ENCODE measurements at regions not wholly inside any gene's neighbourhood (a gene's known extent, or its start where the extent isn't known, plus 50 kb on each side); places are given as distances from the start of the nearest gene placed in this dataset.

GRCh38 chr4:19400820-19401219 is 850.9 kb upstream of the SLIT2 start:
- TF ChIP-seq CTCF (IDR thresholded peaks at IDR 0.05), result no peak
- Mint-ChIP-seq H3K27me3 (ENCODE audit: low read depth in 3 of 3) (no peaks in the 10 kb centered on the region), H3K4me1 (no peaks in the 10 kb centered on the region)

GRCh38 chr4:19399001-19399400 is 852.7 kb upstream of the SLIT2 start:
- Histone ChIP-seq H3K4me1 (ENCODE audit: control insufficient read depth in 1 of 2, insufficient read depth in 2 of 2, low read length in 2 of 2) (no peaks in the 10 kb centered on the region), H3K4me2 (replicated peaks; ENCODE audit: extremely low read depth, low read length, poor library complexity, severe bottlenecking) (no peak overlapping the region), H3K79me2 (ENCODE audit: insufficient read depth, low read length) (no peaks in the 10 kb centered on the region), H4K20me1 (ENCODE audit: insufficient read depth, low read length) (no peaks in the 10 kb centered on the region), H2AFZ (ENCODE audit: insufficient read depth, low read depth, low read length, poor library complexity, severe bottlenecking) (no peak overlapping the region), H3K27me3 (ENCODE audit: control insufficient read depth in 2 of 2, insufficient read depth in 2 of 2, low read length in 2 of 2) (no peaks in the 10 kb centered on the region), H3K36me3 (replicated peaks in 1 of 2; ENCODE audit: control insufficient read depth in 1 of 2, insufficient read depth in 2 of 2, low read length in 2 of 2) (no peaks in the 10 kb centered on the region), H3K4me3 (replicated peaks in 1 of 3; ENCODE audit: low read depth in 2 of 3, low read length in 3 of 3) (no peak overlapping the region), H3K27ac (ENCODE audit: low read depth in 1 of 2, low read length in 2 of 2) (no peak overlapping the region), H3K9me3 (replicated peaks in 1 of 2; ENCODE audit: control insufficient read depth in 1 of 2, insufficient read depth in 1 of 2, low read length in 2 of 2) (peaks cover 0 to 1% of the 10 kb centered on the region in 2 donors), H3K9ac (ENCODE audit: insufficient read depth, low read length, poor library complexity, severe bottlenecking) (no peak overlapping the region)
- DNase-seq, result no peak
- no peak for TF ChIP-seq CTCF (IDR thresholded peaks at IDR 0.05)
- intact Hi-C loops (cut with micrococcal nuclease), result no loop called here
- no peak overlapping the region for H3K27ac Mint-ChIP-seq
- H3K4me3 Mint-ChIP-seq, result no peak overlapping the region
- H3K4me1 Mint-ChIP-seq, result no peaks in the 10 kb centered on the region
- H3K27me3 Mint-ChIP-seq (ENCODE audit: low read depth in 3 of 3), result no peaks in the 10 kb centered on the region
- peaks cover 0 to 4% (median 2%) of the 10 kb centered on the region in 7 donors for H3K9me3 Mint-ChIP-seq
- no peaks in the 10 kb centered on the region for H3K36me3 Mint-ChIP-seq

More at GRCh38 chr4:19400820-19401219, 850.9 kb upstream of the SLIT2 start:
- Histone ChIP-seq H2AFZ (ENCODE audit: insufficient read depth, low read depth, low read length, poor library complexity, severe bottlenecking) (no peak overlapping the region), H3K27me3 (ENCODE audit: control insufficient read depth in 2 of 2, insufficient read depth in 2 of 2, low read length in 2 of 2) (no peaks in the 10 kb centered on the region), H3K79me2 (ENCODE audit: insufficient read depth, low read length) (no peaks in the 10 kb centered on the region), H3K9ac (ENCODE audit: insufficient read depth, low read length, poor library complexity, severe bottlenecking) (no peak overlapping the region), H3K27ac (ENCODE audit: low read depth in 1 of 2, low read length in 2 of 2) (no peak overlapping the region), H3K36me3 (replicated peaks in 1 of 2; ENCODE audit: control insufficient read depth in 1 of 2, insufficient read depth in 2 of 2, low read length in 2 of 2) (no peaks in the 10 kb centered on the region), H3K4me3 (replicated peaks in 1 of 3; ENCODE audit: low read depth in 2 of 3, low read length in 3 of 3) (no peak overlapping the region), H3K4me1 (ENCODE audit: control insufficient read depth in 1 of 2, insufficient read depth in 2 of 2, low read length in 2 of 2) (no peaks in the 10 kb centered on the region), H3K9me3 (replicated peaks in 1 of 2; ENCODE audit: control insufficient read depth in 1 of 2, insufficient read depth in 1 of 2, low read length in 2 of 2) (no peaks in the 10 kb centered on the region), H4K20me1 (ENCODE audit: insufficient read depth, low read length) (no peaks in the 10 kb centered on the region), H3K4me2 (replicated peaks; ENCODE audit: extremely low read depth, low read length, poor library complexity, severe bottlenecking) (no peak overlapping the region)
- Mint-ChIP-seq H3K9me3 (peaks cover 0 to 4% (median 0%) of the 10 kb centered on the region in 7 donors), H3K4me3 (no peak overlapping the region), H3K27ac (no peak overlapping the region), H3K36me3 (no peaks in the 10 kb centered on the region)
- WGBS (ENCODE audit: insufficient coverage), result no CpG with 5 or more reads among the region's 1 CpG
- no peak for DNase-seq
- intact Hi-C loops (cut with micrococcal nuclease), result no loop called here
